GM18909 (cell line): ENCODE measurements at regions not wholly inside any gene's neighbourhood (a gene's known extent, or its start where the extent isn't known, plus 50 kb on each side); places are given as distances from the start of the nearest gene placed in this dataset.

Experiments
- ATAC-seq: cut with Tn5 transposase; IDR thresholded peaks from one replicate; pipeline ENCODE4 v1.9.1; 2021; ENCODE audit warnings: mild to moderate bottlenecking; ENCODE audit not compliant: unreplicated experiment, poor library complexity

- ATAC-seq: no peak
Observed at GRCh38 chr13:89726690-89727435, 1620.6 kb upstream of the MIR17HG start.

- no peak for ATAC-seq
Observed at GRCh38 chr13:89733829-89734228, 1613.7 kb upstream of the MIR17HG start.

GRCh38 chr13:89737051-89737450 lies 1610.4 kb upstream of the MIR17HG start:
- no peak for ATAC-seq

- ATAC-seq: no peak
Observed at GRCh38 chr13:89738072-89738471, 1609.4 kb upstream of the MIR17HG start.

GRCh38 chr13:89740994-89741685 lies 1606.3 kb upstream of the MIR17HG start:
- ATAC-seq: no peak

GRCh38 chr13:89746554-89746953 lies 1600.9 kb upstream of the MIR17HG start:
- ATAC-seq: no peak

- ATAC-seq: no peak
Observed at GRCh38 chr13:89748716-89749115, 1598.8 kb upstream of the MIR17HG start.

- ATAC-seq: no peak
Observed at GRCh38 chr13:89749888-89750287, 1597.6 kb upstream of the MIR17HG start.

- no peak for ATAC-seq
Observed at GRCh38 chr13:89750371-89750770, 1597.1 kb upstream of the MIR17HG start.

GRCh38 chr13:89751432-89751930 lies 1596.0 kb upstream of the MIR17HG start:
- no peak for ATAC-seq

- no peak for ATAC-seq
Observed at GRCh38 chr13:89752394-89752793, 1595.1 kb upstream of the MIR17HG start.

- no peak for ATAC-seq
Observed at GRCh38 chr13:89755729-89756492, 1591.6 kb upstream of the MIR17HG start.

- ATAC-seq: no peak
Observed at GRCh38 chr13:89763005-89763404, 1584.5 kb upstream of the MIR17HG start.

GRCh38 chr13:89783221-89783755 lies 1564.2 kb upstream of the MIR17HG start:
- ATAC-seq: no peak

- ATAC-seq: no peak
Observed at GRCh38 chr13:89784161-89784809, 1563.2 kb upstream of the MIR17HG start.

GRCh38 chr13:89786531-89786930 lies 1561.0 kb upstream of the MIR17HG start:
- no peak for ATAC-seq

- ATAC-seq: no peak
Observed at GRCh38 chr13:89790696-89791095, 1556.8 kb upstream of the MIR17HG start.

GRCh38 chr13:89791971-89792630 lies 1555.4 kb upstream of the MIR17HG start:
- no peak for ATAC-seq

GRCh38 chr13:89796196-89796595 lies 1551.3 kb upstream of the MIR17HG start:
- ATAC-seq: no peak

- no peak for ATAC-seq
Observed at GRCh38 chr13:89803839-89804238, 1543.6 kb upstream of the MIR17HG start.
